Activated T-helper 1 cell treated with anti-CD3 and anti-CD28 coated beads, Interleukin-12 subunit alpha, Interleukin-12 subunit beta, Interleukin-2, Interleukin-4 antibody, amounts not matched to agents 30 ng/mL and 10 ng/mL and 1 ng/mL, durations not matched to agents 14 hours and 24 hours and 36 hours (primary cell): ENCODE measurements at regions not wholly inside any gene's neighbourhood (a gene's known extent, or its start where the extent isn't known, plus 50 kb on each side); places are given as distances from the start of the nearest gene placed in this dataset.
"Not testable (repeated sequence)": the region's sequence is repeated elsewhere in the genome, so short reads cannot be mapped to it uniquely, and the experiment has no call there.

Experiments used
- DNase-seq: peaks from one replicate; pipeline ENCODE4 v3.0.0; 2021; ENCODE audit warnings: low spot score
- H3K27ac Mint-ChIP-seq: one replicate; pipeline ENCODE4 v1.8.0; 2021; ENCODE audit warnings: mild to moderate bottlenecking, mixed read lengths
- H3K27me3 Mint-ChIP-seq: one replicate; pipeline ENCODE4 v1.8.0; 2022; ENCODE audit warnings: mild to moderate bottlenecking, moderate library complexity, mixed read lengths; ENCODE audit not compliant: insufficient read depth
- H3K36me3 Mint-ChIP-seq: one replicate; pipeline ENCODE4 v1.8.0; 2021; ENCODE audit warnings: low read depth, mixed read lengths
- H3K4me1 Mint-ChIP-seq: one replicate; pipeline ENCODE4 v1.8.0; 2021; ENCODE audit warnings: low read depth, mixed read lengths
- H3K4me3 Mint-ChIP-seq: one replicate; pipeline ENCODE4 v1.8.0; 2021; ENCODE audit warnings: mild to moderate bottlenecking, moderate library complexity, mixed read lengths
- H3K9me3 Mint-ChIP-seq: one replicate; pipeline ENCODE4 v1.8.0; 2021; ENCODE audit warnings: mixed read lengths
- intact Hi-C: fragments of 100-400 bp; cut with micrococcal nuclease; formaldehyde crosslinking; loops from one replicate; pipeline ENCODE4 v1.15.1; 2024

DNA sequence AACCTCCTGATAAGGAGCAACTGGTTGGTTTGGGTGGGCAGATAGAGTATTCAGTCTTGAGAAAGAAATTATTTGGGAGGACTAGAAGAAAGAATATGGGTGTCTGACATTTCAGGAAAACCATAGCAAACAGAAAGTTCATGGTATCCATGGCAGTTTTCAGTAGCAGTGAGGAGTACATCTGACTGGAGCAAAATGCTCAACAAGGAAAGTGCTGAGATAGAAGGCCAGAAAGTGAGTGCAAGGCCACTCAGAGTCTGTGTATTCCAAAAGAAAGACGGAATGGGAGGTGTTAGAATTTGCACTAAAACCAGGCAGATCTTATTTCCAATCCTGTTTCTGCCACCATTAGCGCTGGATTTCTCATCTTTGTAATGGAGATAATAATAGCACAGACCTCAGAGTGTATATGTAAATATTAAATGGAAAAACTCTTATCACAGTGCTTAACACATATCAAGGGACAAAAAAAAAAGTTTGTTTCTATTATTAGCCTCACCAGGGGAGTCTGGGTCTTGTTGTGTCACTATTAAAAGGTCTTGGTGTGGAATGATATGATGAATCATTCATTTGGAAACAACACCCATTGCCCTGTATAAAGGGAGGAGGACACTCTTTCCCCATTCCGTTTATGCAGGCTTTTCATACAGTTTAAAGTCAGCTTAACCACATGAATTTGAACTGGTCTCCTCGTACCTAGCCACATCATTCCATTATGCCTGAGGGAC is 349.8 kb downstream of the IPO8 start:
- Mint-ChIP-seq H3K4me3 (no peak overlapping the region), H3K27me3 (no peaks in the 10 kb centered on the region), H3K9me3 (peaks cover 6% of the 10 kb centered on the region), H3K27ac (no peak overlapping the region), H3K36me3 (no peaks in the 10 kb centered on the region), H3K4me1 (no peaks in the 10 kb centered on the region)
- no peak for DNase-seq
- intact Hi-C loops, result no loop called here

DNA sequence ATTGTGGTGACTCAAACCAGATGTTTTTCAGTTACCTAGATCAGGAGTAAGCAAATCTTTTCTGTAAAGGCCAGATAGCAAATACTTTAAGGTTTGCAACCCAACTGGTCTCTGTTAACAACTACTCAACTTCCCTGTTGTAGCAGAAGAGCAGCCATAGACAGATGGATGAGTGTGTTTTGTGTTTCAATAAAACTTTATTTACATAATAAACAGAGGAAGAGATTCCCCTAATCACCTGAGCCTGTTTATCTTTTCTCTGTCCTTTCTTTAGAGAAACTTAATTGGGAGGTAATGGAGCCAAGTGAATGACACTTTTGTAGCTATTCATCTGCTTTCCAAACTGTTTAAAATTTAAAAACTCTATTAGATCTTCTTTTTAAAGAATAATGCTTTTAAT is 365.1 kb downstream of the IPO8 start:
- H3K27ac Mint-ChIP-seq, result no peak overlapping the region
- H3K4me1 Mint-ChIP-seq, result no peaks in the 10 kb centered on the region
- H3K9me3 Mint-ChIP-seq, result no peaks in the 10 kb centered on the region
- no peaks in the 10 kb centered on the region for H3K36me3 Mint-ChIP-seq
- H3K27me3 Mint-ChIP-seq, result no peaks in the 10 kb centered on the region
- no peak for DNase-seq
- intact Hi-C loops, result no loop called here
- H3K4me3 Mint-ChIP-seq, result no peak overlapping the region

DNA sequence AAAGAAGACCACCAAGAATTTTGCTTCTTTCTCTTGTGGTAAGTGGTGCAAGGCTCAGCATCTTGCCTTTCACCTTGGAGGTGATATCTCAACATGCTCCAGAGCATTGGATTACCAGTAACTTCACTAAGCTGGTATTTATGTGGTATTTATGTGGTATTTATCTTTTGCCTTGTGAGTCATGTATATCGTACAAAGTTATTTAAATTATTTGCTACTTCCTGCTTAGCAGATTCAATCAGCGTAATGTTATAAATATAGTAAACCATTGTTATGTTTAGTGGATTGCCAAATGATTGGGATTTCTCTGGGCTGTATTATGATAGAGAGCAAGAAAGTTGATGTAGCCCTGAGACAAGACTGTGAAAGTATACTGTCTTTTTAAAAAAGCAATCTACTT is 366.4 kb downstream of the IPO8 start:
- no peaks in the 10 kb centered on the region for H3K36me3 Mint-ChIP-seq
- no peaks in the 10 kb centered on the region for H3K9me3 Mint-ChIP-seq
- no peaks in the 10 kb centered on the region for H3K4me1 Mint-ChIP-seq
- intact Hi-C loops, result no loop called here
- DNase-seq, result no peak
- H3K4me3 Mint-ChIP-seq, result no peak overlapping the region
- H3K27me3 Mint-ChIP-seq, result no peaks in the 10 kb centered on the region
- no peak overlapping the region for H3K27ac Mint-ChIP-seq

DNA sequence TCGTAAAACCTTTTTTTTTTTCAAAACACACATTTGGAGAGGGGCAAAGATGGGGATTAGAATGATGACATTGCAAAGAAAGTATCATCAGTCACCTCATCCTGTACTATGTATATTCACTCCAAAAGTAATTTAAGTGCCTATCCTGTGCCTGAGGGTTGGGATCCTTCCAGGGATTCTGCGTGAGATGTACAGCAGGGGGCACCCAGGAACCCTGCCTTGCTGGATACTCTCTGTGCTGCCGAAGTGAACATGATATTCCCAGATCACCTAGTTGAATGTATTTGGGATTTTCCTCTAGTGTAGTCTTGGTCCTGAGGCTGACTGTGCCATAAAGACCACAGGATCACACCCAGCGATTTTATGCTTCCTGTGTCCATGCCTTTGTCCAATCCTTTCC is 372.7 kb downstream of the IPO8 start:
- Mint-ChIP-seq H3K36me3 (no peaks in the 10 kb centered on the region), H3K27me3 (no peaks in the 10 kb centered on the region), H3K27ac (no peak overlapping the region), H3K9me3 (peaks cover 4% of the 10 kb centered on the region), H3K4me1 (no peaks in the 10 kb centered on the region), H3K4me3 (no peak overlapping the region)
- no peak for DNase-seq
- intact Hi-C loops, result no loop called here

DNA sequence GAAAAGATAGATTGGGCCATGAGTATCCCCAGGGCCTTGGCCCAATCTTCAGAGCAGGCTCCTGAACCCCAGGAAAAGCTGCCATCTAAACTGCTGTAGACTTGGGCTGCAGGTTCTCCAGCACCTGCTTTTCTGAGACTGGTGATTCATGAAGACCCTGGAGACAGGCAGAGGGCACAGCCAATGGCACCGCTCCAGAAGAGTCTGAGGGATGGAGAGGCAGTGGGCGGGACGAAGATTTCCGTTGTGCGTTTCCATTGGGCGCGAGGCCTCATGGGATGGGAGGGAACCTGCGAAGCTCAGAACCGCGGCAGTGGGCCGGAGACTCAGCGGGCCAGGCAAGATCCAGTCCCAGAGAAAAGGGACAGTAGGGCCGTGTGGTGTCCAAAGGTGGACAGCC is 375.1 kb downstream of the IPO8 start:
- intact Hi-C loops, result no loop called here
- Mint-ChIP-seq H3K4me1 (no peaks in the 10 kb centered on the region), H3K27me3 (peaks cover 2% of the 10 kb centered on the region), H3K4me3 (no peak overlapping the region), H3K27ac (no peak overlapping the region), H3K9me3 (peaks cover 4% of the 10 kb centered on the region), H3K36me3 (no peaks in the 10 kb centered on the region)
- no peak for DNase-seq

DNA sequence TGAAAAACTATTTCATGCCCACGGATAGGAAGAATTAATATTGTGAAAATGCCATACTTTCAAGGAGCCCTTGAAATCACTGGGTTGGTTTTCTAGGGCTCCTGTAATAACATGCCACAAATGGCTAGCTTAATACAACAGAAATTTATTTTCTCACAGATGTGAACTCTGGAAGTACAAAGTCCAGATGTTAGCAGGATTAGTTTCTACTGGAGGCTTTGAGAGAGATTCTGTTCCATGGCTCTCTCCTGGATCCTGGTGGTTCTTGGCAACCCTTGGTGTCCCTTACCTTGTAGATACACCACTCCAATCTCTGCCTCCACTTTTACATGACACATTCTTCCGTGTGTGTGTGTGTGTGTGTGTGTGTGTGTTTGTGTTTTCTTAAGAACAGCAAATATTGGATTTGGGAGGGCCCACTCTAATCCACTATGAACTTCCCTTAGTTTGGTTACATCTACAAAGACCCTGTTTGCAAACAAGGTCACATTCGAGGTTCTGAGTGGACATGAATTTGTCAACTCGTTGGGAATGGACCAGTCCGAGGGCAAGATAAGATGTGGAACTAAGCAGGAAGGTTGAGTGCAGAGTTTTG is 381.1 kb downstream of the IPO8 start:
- Mint-ChIP-seq H3K4me1 (no peaks in the 10 kb centered on the region), H3K27me3 (peaks cover 2% of the 10 kb centered on the region), H3K36me3 (no peaks in the 10 kb centered on the region), H3K9me3 (peaks cover 5% of the 10 kb centered on the region), H3K4me3 (no peak overlapping the region), H3K27ac (no peak overlapping the region)
- intact Hi-C loops, result no loop called here
- no peak for DNase-seq

DNA sequence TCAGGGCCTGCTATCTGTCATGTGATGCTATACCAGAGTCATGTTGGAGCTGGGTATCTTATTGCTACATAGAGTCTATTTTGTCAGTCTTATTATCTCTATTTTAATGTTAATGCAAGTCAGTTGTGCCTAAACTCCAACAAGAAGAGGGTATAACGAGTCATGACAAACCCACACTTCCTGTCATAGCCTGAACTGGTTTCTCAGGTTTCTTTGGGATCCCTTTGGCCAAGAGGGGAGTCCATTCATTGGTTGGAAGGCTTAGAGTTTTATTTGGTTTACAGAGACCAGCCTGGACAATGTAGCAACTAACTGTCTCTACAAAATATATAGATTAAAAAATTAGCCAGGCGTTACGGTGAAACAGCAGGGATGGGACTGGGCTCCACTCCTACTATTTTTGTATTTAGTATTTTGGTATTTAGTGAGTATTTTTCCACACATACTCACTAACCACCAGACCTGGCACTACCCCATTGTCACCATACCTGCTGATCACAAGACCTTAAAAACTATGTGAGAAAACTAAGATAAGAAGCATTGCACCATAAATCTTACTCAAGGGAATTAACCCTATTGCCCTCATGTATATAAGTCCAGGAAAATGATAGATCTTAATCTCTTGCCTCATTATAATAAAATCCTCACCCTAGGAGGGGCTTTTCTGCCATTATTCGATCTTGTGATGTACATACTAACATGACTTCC is 387.5 kb downstream of the IPO8 start:
- intact Hi-C loops, result no loop called here
- H3K27ac Mint-ChIP-seq, result no peak overlapping the region
- peaks cover 8% of the 10 kb centered on the region for H3K9me3 Mint-ChIP-seq
- no peak for DNase-seq
- H3K4me3 Mint-ChIP-seq, result no peak overlapping the region
- H3K4me1 Mint-ChIP-seq, result no peaks in the 10 kb centered on the region
- H3K36me3 Mint-ChIP-seq, result no peaks in the 10 kb centered on the region
- no peaks in the 10 kb centered on the region for H3K27me3 Mint-ChIP-seq

DNA sequence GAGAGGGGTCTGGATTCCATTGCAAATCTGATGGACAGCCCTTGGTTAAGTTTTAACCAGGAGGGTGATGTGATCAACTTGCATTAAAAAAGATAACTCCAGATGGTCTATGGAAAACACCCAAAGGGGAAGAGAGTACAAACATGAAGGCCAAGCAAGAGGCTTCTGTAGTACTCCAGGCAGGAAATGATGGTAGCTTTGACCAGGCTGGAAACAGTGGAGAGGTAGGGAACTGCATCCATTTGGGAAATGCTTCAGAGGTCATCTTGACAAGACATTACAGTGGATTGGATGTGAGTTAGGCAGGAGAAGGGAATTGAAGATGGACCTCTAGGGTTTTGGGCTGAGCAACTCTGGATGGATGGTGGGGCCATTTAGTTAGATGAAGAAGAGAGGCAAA is 391.1 kb downstream of the IPO8 start:
- no peak for DNase-seq
- peaks cover 3% of the 10 kb centered on the region for H3K9me3 Mint-ChIP-seq
- no peaks in the 10 kb centered on the region for H3K36me3 Mint-ChIP-seq
- intact Hi-C loops, result no loop called here
- no peak overlapping the region for H3K4me3 Mint-ChIP-seq
- no peak overlapping the region for H3K27ac Mint-ChIP-seq
- H3K27me3 Mint-ChIP-seq, result no peaks in the 10 kb centered on the region
- no peaks in the 10 kb centered on the region for H3K4me1 Mint-ChIP-seq

DNA sequence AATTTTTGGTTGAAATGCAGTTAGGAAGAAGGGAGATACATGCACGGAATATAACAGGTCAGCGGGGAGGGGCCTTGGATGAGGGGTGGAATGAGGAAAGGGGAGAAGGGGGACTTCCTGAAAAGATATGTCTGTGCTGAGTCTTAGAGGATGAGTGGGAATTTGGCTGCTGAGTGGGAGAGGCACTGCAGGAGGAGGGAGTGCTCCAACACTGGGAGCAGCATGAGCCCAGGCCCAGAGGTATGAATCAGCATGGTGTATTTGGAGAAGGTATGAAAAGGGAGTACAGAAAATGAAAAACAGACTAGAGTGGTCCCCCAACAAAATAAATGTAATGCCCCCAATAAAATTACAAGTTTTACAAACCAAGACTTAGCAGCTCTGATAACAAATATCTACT is 394.4 kb downstream of the IPO8 start:
- intact Hi-C loops, result no loop called here
- no peaks in the 10 kb centered on the region for H3K4me1 Mint-ChIP-seq
- H3K27me3 Mint-ChIP-seq, result no peaks in the 10 kb centered on the region
- H3K9me3 Mint-ChIP-seq, result peaks cover 6% of the 10 kb centered on the region
- no peaks in the 10 kb centered on the region for H3K36me3 Mint-ChIP-seq
- no peak overlapping the region for H3K4me3 Mint-ChIP-seq
- DNase-seq, result no peak
- H3K27ac Mint-ChIP-seq, result no peak overlapping the region

DNA sequence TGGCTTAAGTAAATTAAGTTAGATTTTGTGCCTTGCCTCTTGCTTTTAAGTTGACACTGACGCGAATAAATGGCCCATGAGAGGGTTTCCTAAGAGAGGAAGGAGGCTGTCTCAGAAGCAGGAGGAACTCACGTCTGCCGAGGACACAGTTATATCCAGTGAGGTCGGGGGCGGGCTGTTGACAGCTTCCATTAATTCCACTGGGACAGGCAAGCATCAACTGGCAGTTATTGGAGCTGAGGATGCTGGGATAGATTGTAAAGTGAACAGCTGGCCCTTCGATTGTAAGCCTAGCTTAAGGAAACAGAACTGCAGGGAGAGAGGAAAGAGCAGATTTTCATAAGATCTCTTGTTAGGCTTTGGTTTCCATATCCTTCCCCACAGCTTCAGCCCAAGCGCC is 399.2 kb downstream of the IPO8 start:
- peaks cover 4% of the 10 kb centered on the region for H3K9me3 Mint-ChIP-seq
- H3K27me3 Mint-ChIP-seq, result no peaks in the 10 kb centered on the region
- no peak overlapping the region for H3K4me3 Mint-ChIP-seq
- no peaks in the 10 kb centered on the region for H3K4me1 Mint-ChIP-seq
- no peak overlapping the region for H3K27ac Mint-ChIP-seq
- DNase-seq, result no peak
- intact Hi-C loops, result no loop called here
- H3K36me3 Mint-ChIP-seq, result no peaks in the 10 kb centered on the region

DNA sequence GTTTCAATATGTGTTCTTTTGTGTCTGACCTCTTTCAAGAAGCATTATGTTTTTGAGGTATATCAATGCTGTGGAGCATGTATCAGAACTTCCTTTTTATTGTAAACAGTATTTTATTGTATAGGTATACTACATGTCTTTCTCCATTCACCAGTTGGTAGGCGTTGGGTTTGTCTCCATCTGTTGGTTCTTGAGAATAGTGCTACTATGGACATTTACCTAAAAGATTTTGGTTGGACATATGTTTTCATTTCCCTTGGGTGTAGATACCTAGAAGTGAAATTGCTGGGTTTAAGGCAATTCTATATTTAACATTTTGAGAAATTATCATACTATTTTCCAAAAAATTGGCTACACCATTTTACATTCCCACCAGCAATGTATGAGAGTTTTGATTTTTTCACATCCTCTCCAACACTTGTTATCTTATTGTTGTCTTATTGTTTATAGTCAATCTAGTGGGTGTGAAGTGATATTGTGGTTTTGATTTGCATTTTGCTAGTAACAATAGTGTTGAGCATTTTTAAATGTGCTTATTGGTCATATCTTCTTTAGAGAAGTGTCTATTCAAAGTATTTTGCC is 409.2 kb downstream of the IPO8 start:
- H3K4me1 Mint-ChIP-seq, result no peaks in the 10 kb centered on the region
- H3K36me3 Mint-ChIP-seq, result no peaks in the 10 kb centered on the region
- intact Hi-C loops, result no loop called here
- H3K9me3 Mint-ChIP-seq, result no peaks in the 10 kb centered on the region
- H3K27ac Mint-ChIP-seq, result no peak overlapping the region
- no peak for DNase-seq
- peaks cover 1% of the 10 kb centered on the region for H3K27me3 Mint-ChIP-seq
- no peak overlapping the region for H3K4me3 Mint-ChIP-seq

DNA sequence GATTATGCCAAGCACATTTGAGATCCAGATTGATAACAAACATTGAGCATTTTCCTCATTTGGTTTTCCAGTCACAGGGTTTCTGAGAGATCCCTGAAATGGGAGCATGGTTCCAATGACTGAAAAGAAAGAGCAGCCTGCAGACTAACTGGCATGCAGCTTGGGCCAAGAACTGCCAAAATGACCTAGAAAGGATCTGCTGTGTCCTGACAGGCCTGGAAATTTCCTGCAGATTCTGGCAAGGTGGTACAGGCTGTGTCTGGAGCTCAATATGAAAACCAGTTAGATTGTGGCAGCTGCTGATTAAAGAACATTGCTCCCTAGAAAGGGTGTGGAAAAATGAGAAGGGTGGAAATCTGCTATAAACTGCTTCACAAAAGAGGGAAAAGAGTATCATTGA is 417.3 kb downstream of the IPO8 start:
- DNase-seq, result no peak
- H3K4me1 Mint-ChIP-seq, result no peaks in the 10 kb centered on the region
- H3K27ac Mint-ChIP-seq, result no peak overlapping the region
- H3K9me3 Mint-ChIP-seq, result peaks cover 2% of the 10 kb centered on the region
- no peak overlapping the region for H3K4me3 Mint-ChIP-seq
- no peaks in the 10 kb centered on the region for H3K36me3 Mint-ChIP-seq
- intact Hi-C loops, result no loop called here
- H3K27me3 Mint-ChIP-seq, result no peaks in the 10 kb centered on the region

DNA sequence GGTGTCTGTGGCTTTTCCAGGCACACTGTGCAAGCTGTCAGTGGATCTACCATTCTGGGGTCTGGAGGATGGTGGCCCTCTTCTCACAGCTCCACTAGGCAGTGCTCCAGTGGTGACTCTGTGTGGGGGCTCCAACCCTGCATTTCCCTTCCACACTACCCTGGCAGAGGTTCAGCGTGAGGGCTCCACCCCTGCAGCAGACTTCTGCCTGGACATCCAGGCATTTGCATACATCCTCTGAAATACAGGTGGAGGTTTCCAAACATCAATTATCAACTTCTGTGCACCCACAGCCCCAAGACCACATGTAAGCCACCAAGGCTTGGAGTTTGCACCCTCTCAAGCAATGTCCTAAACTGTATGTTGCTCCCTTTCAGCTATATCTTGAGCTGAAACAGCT is 423.2 kb downstream of the IPO8 start:
- H3K27ac Mint-ChIP-seq, H3K4me1 Mint-ChIP-seq, DNase-seq, H3K27me3 Mint-ChIP-seq, intact Hi-C loops, H3K36me3 Mint-ChIP-seq, H3K4me3 Mint-ChIP-seq: not testable (repeated sequence)
- peaks cover 16% of the 10 kb centered on the region for H3K9me3 Mint-ChIP-seq
